Skin epidermis (tissue), 12 donors: ENCODE measurements at regions not wholly inside any gene's neighbourhood (a gene's known extent, or its start where the extent isn't known, plus 50 kb on each side); places are given as distances from the start of the nearest gene placed in this dataset.
A peak's percentile ranks its signal among the peaks of the same experiment; 100 is the strongest.
"Not testable (repeated sequence)": the region's sequence is repeated elsewhere in the genome, so short reads cannot be mapped to it uniquely, and the experiment has no call there.

Experiments used
- H3K27ac ChIP-seq, 21 experiments: fragments of 200-600 bp; sonication (generic) in 11 of 21; one replicate each; pipeline ENCODE4 v1.5.0; 2020; ENCODE audit warnings: mild to moderate bottlenecking in 3 of 21, inconsistent platforms in 2 of 21, moderate library complexity in 2 of 21
- H3K4me3 ChIP-seq, 7 experiments: fragments of 200-600 bp; sonication (generic) in 2 of 7; one replicate each; pipeline ENCODE4 v1.5.0; 2020; ENCODE audit warnings: inconsistent platforms in 2 of 7, mild to moderate bottlenecking in 2 of 7, moderate library complexity in 1 of 7

- Histone ChIP-seq H3K27ac (no peak overlapping the region), H3K4me3 (no peak overlapping the region)
Observed at GRCh38 chr12:67523538-67523937, 125.0 kb upstream of the DYRK2 start.

GRCh38 chr12:67524861-67525616 lies 123.5 kb upstream of the DYRK2 start:
- no peak overlapping the region for H3K4me3 ChIP-seq
- H3K27ac ChIP-seq = no peak overlapping the region

- Histone ChIP-seq H3K27ac (no peak overlapping the region), H3K4me3 (no peak overlapping the region)
Observed at GRCh38 chr12:67525617-67525884, 123.0 kb upstream of the DYRK2 start.

GRCh38 chr12:67526129-67526528 lies 122.4 kb upstream of the DYRK2 start:
- Histone ChIP-seq H3K27ac (no peak overlapping the region), H3K4me3 (no peak overlapping the region)

- Histone ChIP-seq H3K27ac (no peak overlapping the region), H3K4me3 (no peak overlapping the region)
Observed at GRCh38 chr12:67531051-67531450, 117.5 kb upstream of the DYRK2 start.

- no peak overlapping the region for H3K4me3 ChIP-seq
- H3K27ac ChIP-seq = no peak overlapping the region
Observed at GRCh38 chr12:67531501-67531900, 117.0 kb upstream of the DYRK2 start.

- H3K27ac ChIP-seq = no peak overlapping the region
- H3K4me3 ChIP-seq = no peak overlapping the region
Observed at GRCh38 chr12:67533159-67533558, 115.4 kb upstream of the DYRK2 start.

GRCh38 chr12:67534046-67534445 lies 114.5 kb upstream of the DYRK2 start:
- H3K4me3 ChIP-seq = no peak overlapping the region
- peak overlapping the region in 4 of 21 experiments; percentile 3 to 62 (median 24) for H3K27ac ChIP-seq

- peak overlapping the region in 3 of 21 experiments; percentile 3 to 62 (median 37) for H3K27ac ChIP-seq
Observed at GRCh38 chr12:67534681-67535080, 113.9 kb upstream of the DYRK2 start.

GRCh38 chr12:67535176-67535575 lies 113.4 kb upstream of the DYRK2 start:
- H3K4me3 ChIP-seq = no peak overlapping the region
- no peak overlapping the region for H3K27ac ChIP-seq

More at GRCh38 chr12:67534681-67535080, 113.9 kb upstream of the DYRK2 start:
- no peak overlapping the region for H3K4me3 ChIP-seq

GRCh38 chr12:67535971-67536370 lies 112.6 kb upstream of the DYRK2 start:
- H3K4me3 ChIP-seq = no peak overlapping the region
- no peak overlapping the region for H3K27ac ChIP-seq

- no peak overlapping the region for H3K4me3 ChIP-seq
Observed at GRCh38 chr12:67539329-67539728, 109.2 kb upstream of the DYRK2 start.

GRCh38 chr12:67539946-67540345 lies 108.6 kb upstream of the DYRK2 start:
- no peak overlapping the region for H3K27ac ChIP-seq
- H3K4me3 ChIP-seq = no peak overlapping the region

More at GRCh38 chr12:67539329-67539728, 109.2 kb upstream of the DYRK2 start:
- H3K27ac ChIP-seq = no peak overlapping the region

GRCh38 chr12:67540920-67541624 lies 107.5 kb upstream of the DYRK2 start:
- Histone ChIP-seq H3K27ac (no peak overlapping the region), H3K4me3 (no peak overlapping the region)

- H3K27ac ChIP-seq = no peak overlapping the region
- H3K4me3 ChIP-seq = no peak overlapping the region
Observed at GRCh38 chr12:67541625-67541991, 106.9 kb upstream of the DYRK2 start.

GRCh38 chr12:67543021-67543770 lies 105.3 kb upstream of the DYRK2 start:
- no peak overlapping the region for H3K4me3 ChIP-seq
- no peak overlapping the region for H3K27ac ChIP-seq

GRCh38 chr12:67545298-67545697 lies 103.2 kb upstream of the DYRK2 start:
- Histone ChIP-seq H3K4me3 (no peak overlapping the region), H3K27ac (no peak overlapping the region)

- H3K4me3 ChIP-seq = no peak overlapping the region
- H3K27ac ChIP-seq = no peak overlapping the region
Observed at GRCh38 chr12:67546746-67547145, 101.8 kb upstream of the DYRK2 start.

GRCh38 chr12:67555075-67555717 lies 93.3 kb upstream of the DYRK2 start:
- peak overlapping the region in 3 of 21 experiments; percentile 16 to 38 (median 17) for H3K27ac ChIP-seq
- H3K4me3 ChIP-seq = not testable (repeated sequence)

GRCh38 chr12:67558775-67559174 lies 89.8 kb upstream of the DYRK2 start:
- Histone ChIP-seq H3K27ac (no peak overlapping the region), H3K4me3 (no peak overlapping the region)
